ENCODE measurements at regions not wholly inside any gene's neighbourhood (a gene's known extent, or its start where the extent isn't known, plus 50 kb on each side); places are given as distances from the start of the nearest gene placed in this dataset.

GRCh38 chrX:65253817-65254216 is 277.6 kb upstream of the ZC4H2 start:
- DNase-seq (ENCODE audit: low read depth, low spot score), result no peak
- Histone ChIP-seq H3K9me3 (ENCODE audit: control insufficient read depth, insufficient read depth, low read depth, low read length) (no peaks in the 10 kb centered on the region), H3K4me1 (ENCODE audit: control insufficient read depth, insufficient read depth, low read length) (no peaks in the 10 kb centered on the region), H3K27ac (ENCODE audit: low read length) (no peak overlapping the region), H3K4me3 (ENCODE audit: low read depth in 2 of 2, low read length in 2 of 2) (no peak overlapping the region), H3K27me3 (ENCODE audit: control insufficient read depth, insufficient read depth, low read length) (no peaks in the 10 kb centered on the region), H3K36me3 (ENCODE audit: control insufficient read depth, insufficient read depth, low read length) (no peaks in the 10 kb centered on the region)
- no TSS peak for BruUV-seq (replicated peaks)
- intact Hi-C loops (cut with micrococcal nuclease; ENCODE audit: unreplicated experiment), result no loop called here
- no peak for ATAC-seq
- CTCF ChIA-PET, result no interaction called here
- POLR2A ChIA-PET, result no interaction called here
- TF ChIP-seq REST (IDR thresholded peaks at IDR 0.05; ENCODE audit: insufficient read depth in 1 of 2, low read depth in 2 of 2, low read length in 1 of 2) (no peak), POLR2AphosphoS5 (IDR thresholded peaks at IDR 0.05; ENCODE audit: low read depth, low read length) (no peak), CTCF (IDR thresholded peaks at IDR 0.05) (no peak), TCF7L2 (IDR thresholded peaks at IDR 0.05; ENCODE audit: low read depth, low read length) (no peak), SIN3A (IDR thresholded peaks at IDR 0.05; ENCODE audit: borderline replicate concordance, insufficient read depth, low read depth, low read length) (no peak)
- in situ Hi-C loops (cut with HindIII; ENCODE audit: low pct_unique_long_range_greater_than_20kb, low sequenced_read_pairs), result no loop called here

GRCh38 chrX:65241059-65241721 is 264.9 kb upstream of the ZC4H2 start:
- no peak for DNase-seq (ENCODE audit: low read depth, low spot score)
- no peak for TF ChIP-seq TCF7L2 (IDR thresholded peaks at IDR 0.05; ENCODE audit: low read depth, low read length)
- TF ChIP-seq CTCF (IDR thresholded peaks at IDR 0.05), result no peak
- no peak for TF ChIP-seq SIN3A (IDR thresholded peaks at IDR 0.05; ENCODE audit: borderline replicate concordance, insufficient read depth, low read depth, low read length)
- no peak for TF ChIP-seq REST (IDR thresholded peaks at IDR 0.05; ENCODE audit: insufficient read depth in 1 of 2, low read depth in 2 of 2, low read length in 1 of 2)
- TF ChIP-seq POLR2AphosphoS5 (IDR thresholded peaks at IDR 0.05; ENCODE audit: low read depth, low read length), result no peak
- POLR2A ChIA-PET, result no interaction called here
- Histone ChIP-seq H3K4me1 (ENCODE audit: control insufficient read depth, insufficient read depth, low read length) (no peaks in the 10 kb centered on the region), H3K27ac (ENCODE audit: low read length) (no peak overlapping the region), H3K36me3 (ENCODE audit: control insufficient read depth, insufficient read depth, low read length) (no peaks in the 10 kb centered on the region), H3K27me3 (ENCODE audit: control insufficient read depth, insufficient read depth, low read length) (no peaks in the 10 kb centered on the region), H3K9me3 (ENCODE audit: control insufficient read depth, insufficient read depth, low read depth, low read length) (no peaks in the 10 kb centered on the region; the same call in 1 of the 2 replicates), H3K4me3 (ENCODE audit: low read depth in 2 of 2, low read length in 2 of 2) (no peak overlapping the region)
- ATAC-seq, result no peak
- in situ Hi-C loops (cut with HindIII; ENCODE audit: low pct_unique_long_range_greater_than_20kb, low sequenced_read_pairs) (no loop called here), intact Hi-C loops (cut with micrococcal nuclease; ENCODE audit: unreplicated experiment) (no loop called here)
- CTCF ChIA-PET, result no interaction called here
- BruUV-seq (replicated peaks), result no TSS peak

Measured in Panc1 (cell line).